ENCODE measurements at regions not wholly inside any gene's neighbourhood (a gene's known extent, or its start where the extent isn't known, plus 50 kb on each side); places are given as distances from the start of the nearest gene placed in this dataset.
"Not testable (repeated sequence)": the region's sequence is repeated elsewhere in the genome, so short reads cannot be mapped to it uniquely, and the experiment has no call there.

DNA sequence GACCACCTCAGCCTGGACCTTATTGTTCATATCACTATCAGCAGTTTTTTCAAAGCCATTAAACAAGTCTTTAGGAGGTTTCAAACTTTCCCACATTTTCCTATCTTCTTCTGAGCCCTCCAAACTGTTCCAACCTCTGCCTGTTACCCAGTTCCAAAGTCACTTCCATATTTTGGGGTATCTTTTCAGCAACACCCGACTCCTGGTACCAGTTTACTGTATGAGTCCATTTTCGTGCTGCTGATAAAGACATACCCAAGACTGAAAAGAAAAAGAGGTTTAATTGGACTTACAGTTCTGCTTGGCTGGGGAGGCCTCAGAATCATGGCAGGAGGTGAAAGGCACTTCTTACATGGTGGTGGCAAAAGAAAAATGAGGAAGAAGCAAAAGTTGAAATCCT, 195.9 kb upstream of the NR3C2 start:
- not testable (repeated sequence) for TF ChIP-seq POLR2A (IDR thresholded peaks at IDR 0.05)
- TF ChIP-seq, protein P1, sequence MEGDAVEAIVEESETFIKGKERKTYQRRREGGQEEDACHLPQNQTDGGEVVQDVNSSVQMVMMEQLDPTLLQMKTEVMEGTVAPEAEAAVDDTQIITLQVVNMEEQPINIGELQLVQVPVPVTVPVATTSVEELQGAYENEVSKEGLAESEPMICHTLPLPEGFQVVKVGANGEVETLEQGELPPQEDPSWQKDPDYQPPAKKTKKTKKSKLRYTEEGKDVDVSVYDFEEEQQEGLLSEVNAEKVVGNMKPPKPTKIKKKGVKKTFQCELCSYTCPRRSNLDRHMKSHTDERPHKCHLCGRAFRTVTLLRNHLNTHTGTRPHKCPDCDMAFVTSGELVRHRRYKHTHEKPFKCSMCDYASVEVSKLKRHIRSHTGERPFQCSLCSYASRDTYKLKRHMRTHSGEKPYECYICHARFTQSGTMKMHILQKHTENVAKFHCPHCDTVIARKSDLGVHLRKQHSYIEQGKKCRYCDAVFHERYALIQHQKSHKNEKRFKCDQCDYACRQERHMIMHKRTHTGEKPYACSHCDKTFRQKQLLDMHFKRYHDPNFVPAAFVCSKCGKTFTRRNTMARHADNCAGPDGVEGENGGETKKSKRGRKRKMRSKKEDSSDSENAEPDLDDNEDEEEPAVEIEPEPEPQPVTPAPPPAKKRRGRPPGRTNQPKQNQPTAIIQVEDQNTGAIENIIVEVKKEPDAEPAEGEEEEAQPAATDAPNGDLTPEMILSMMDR (IDR thresholded peaks at IDR 0.05): not testable (repeated sequence)

Measured in Peyer's patch (tissue), 4 donors.